ENCODE measurements at regions not wholly inside any gene's neighbourhood (a gene's known extent, or its start where the extent isn't known, plus 50 kb on each side); places are given as distances from the start of the nearest gene placed in this dataset.

- no peak for DNase-seq (ENCODE audit: low spot score in 2 of 2)
- no peaks in the 10 kb centered on the region for H3K27me3 ChIP-seq
- TF ChIP-seq CTCF (IDR thresholded peaks at IDR 0.05) (no peak), POLR2A (IDR thresholded peaks at IDR 0.05) (no peak), POLR2AphosphoS5 (IDR thresholded peaks at IDR 0.05) (no peak)
- intact Hi-C loops (cut with DNase I; ENCODE audit: low total_unique reads) = no loop called here
- no peak overlapping the region for H3K4me3 ChIP-seq
- no peaks in the 10 kb centered on the region for H3K36me3 ChIP-seq
- no peak overlapping the region for H3K27ac ChIP-seq
- no peaks in the 10 kb centered on the region for H3K9me3 ChIP-seq
- no peaks in the 10 kb centered on the region for H3K4me1 ChIP-seq
Observed at GRCh38 chr4:131316086-131316485, 1833.0 kb upstream of the PCDH10 start.

GRCh38 chr4:131337936-131338335 lies 1811.2 kb upstream of the PCDH10 start:
- H3K4me3 ChIP-seq = no peak overlapping the region
- intact Hi-C loops (cut with DNase I; ENCODE audit: low total_unique reads) = no loop called here

GRCh38 chr4:131339137-131339536 lies 1810.0 kb upstream of the PCDH10 start:
- Histone ChIP-seq H3K27ac (no peak overlapping the region), H3K27me3 (no peaks in the 10 kb centered on the region), H3K4me3 (no peak overlapping the region), H3K4me1 (no peaks in the 10 kb centered on the region), H3K36me3 (no peaks in the 10 kb centered on the region), H3K9me3 (no peaks in the 10 kb centered on the region)
- no peak for DNase-seq (ENCODE audit: low spot score in 2 of 2)
- intact Hi-C loops (cut with DNase I; ENCODE audit: low total_unique reads) = no loop called here
- no peak for TF ChIP-seq POLR2A (IDR thresholded peaks at IDR 0.05)
- no peak for TF ChIP-seq POLR2AphosphoS5 (IDR thresholded peaks at IDR 0.05)
- no peak for TF ChIP-seq CTCF (IDR thresholded peaks at IDR 0.05)

More at GRCh38 chr4:131337936-131338335, 1811.2 kb upstream of the PCDH10 start:
- Histone ChIP-seq H3K27ac (no peak overlapping the region), H3K27me3 (no peaks in the 10 kb centered on the region), H3K4me1 (no peaks in the 10 kb centered on the region), H3K9me3 (no peaks in the 10 kb centered on the region), H3K36me3 (no peaks in the 10 kb centered on the region)
- no peak for DNase-seq (ENCODE audit: low spot score in 2 of 2)
- TF ChIP-seq POLR2AphosphoS5 (IDR thresholded peaks at IDR 0.05) (no peak), POLR2A (IDR thresholded peaks at IDR 0.05) (no peak), CTCF (IDR thresholded peaks at IDR 0.05) (no peak)

GRCh38 chr4:131344761-131345160 lies 1804.3 kb upstream of the PCDH10 start:
- no peaks in the 10 kb centered on the region for H3K4me1 ChIP-seq
- no peaks in the 10 kb centered on the region for H3K36me3 ChIP-seq
- no peak overlapping the region for H3K4me3 ChIP-seq
- no peak overlapping the region for H3K27ac ChIP-seq
- intact Hi-C loops (cut with DNase I; ENCODE audit: low total_unique reads) = loop anchor here (5.0 kb wide), 1 partner anchor 757 kb away; no protein-coding TSS in a partner anchor
- H3K9me3 ChIP-seq = no peaks in the 10 kb centered on the region
- no peak for DNase-seq (ENCODE audit: low spot score in 2 of 2)
- TF ChIP-seq POLR2AphosphoS5 (IDR thresholded peaks at IDR 0.05) (no peak), POLR2A (IDR thresholded peaks at IDR 0.05) (no peak), CTCF (IDR thresholded peaks at IDR 0.05) (no peak)
- H3K27me3 ChIP-seq = no peaks in the 10 kb centered on the region

- intact Hi-C loops (cut with DNase I; ENCODE audit: low total_unique reads) = loop anchor here (5.0 kb wide), 1 partner anchor 761 kb away; no protein-coding TSS in a partner anchor
- Histone ChIP-seq H3K4me3 (no peak overlapping the region), H3K27me3 (no peaks in the 10 kb centered on the region), H3K27ac (no peak overlapping the region), H3K9me3 (no peaks in the 10 kb centered on the region), H3K4me1 (no peaks in the 10 kb centered on the region), H3K36me3 (no peaks in the 10 kb centered on the region)
- no peak for TF ChIP-seq POLR2AphosphoS5 (IDR thresholded peaks at IDR 0.05)
- no peak for TF ChIP-seq CTCF (IDR thresholded peaks at IDR 0.05)
- no peak for TF ChIP-seq POLR2A (IDR thresholded peaks at IDR 0.05)
- no peak for DNase-seq (ENCODE audit: low spot score in 2 of 2)
Observed at GRCh38 chr4:131347816-131348215, 1801.3 kb upstream of the PCDH10 start.
